Spinal cord (tissue), 9 donors: ENCODE measurements at regions not wholly inside any gene's neighbourhood (a gene's known extent, or its start where the extent isn't known, plus 50 kb on each side); places are given as distances from the start of the nearest gene placed in this dataset.

Source experiments
- DNase-seq, 6 donors: peaks; one replicate each; pipeline versions ENCODE4 v3.0.0 to v3.0.0-alpha.2; 2013 to 2015; ENCODE audit warnings: low spot score in 6 of 6, low read depth in 4 of 6
- H3K27ac ChIP-seq: one replicate; pipeline ENCODE4 v1.5.1; 2013; ENCODE audit warnings: low read depth, low read length, control low read depth
- H3K27me3 ChIP-seq: one replicate; pipeline ENCODE4 v1.6.1; 2013; ENCODE audit warnings: low read length; ENCODE audit not compliant: control insufficient read depth, insufficient read depth
- H3K36me3 ChIP-seq: one replicate; pipeline ENCODE4 v1.6.1; 2013; ENCODE audit warnings: low read length; ENCODE audit not compliant: control insufficient read depth, insufficient read depth
- H3K4me1 ChIP-seq: one replicate; pipeline ENCODE4 v1.6.1; 2013; ENCODE audit warnings: low read length; ENCODE audit not compliant: control insufficient read depth, insufficient read depth
- H3K4me3 ChIP-seq: one replicate; pipeline ENCODE4 v1.5.1; 2013; ENCODE audit warnings: low read depth, low read length, control low read depth
- H3K9me3 ChIP-seq: one replicate; pipeline ENCODE4 v1.6.1; 2013; ENCODE audit warnings: low read length; ENCODE audit not compliant: control insufficient read depth, insufficient read depth
- WGBS: methylation state at CpG from one replicate; pipeline ENCODE4 v1.1.5; 2013; ENCODE audit warnings: missing lambda C conversion rate; ENCODE audit not compliant: insufficient coverage; 5-methylcytosine and 5-hydroxymethylcytosine counted together
- donor health status: healthy.

DNA sequence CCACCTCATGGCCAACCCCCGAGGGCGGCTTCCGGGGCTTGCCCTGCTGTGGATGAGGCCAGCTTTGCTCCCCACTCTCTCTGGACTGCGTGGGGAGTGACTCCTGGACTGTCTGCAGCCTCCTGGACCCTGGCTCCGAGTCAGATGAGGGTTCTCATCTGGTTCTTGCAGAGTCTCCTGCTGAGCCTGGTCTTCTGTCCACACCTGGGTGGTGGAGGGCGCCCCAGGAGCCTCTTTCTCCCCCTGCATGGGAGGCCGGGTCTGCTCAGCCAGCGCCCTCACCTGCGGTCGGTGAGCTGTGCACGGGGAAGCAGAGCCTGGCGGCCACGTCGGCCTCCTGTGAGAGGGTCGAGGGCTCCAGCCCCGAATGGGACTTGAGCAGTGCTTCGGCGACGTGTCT, 78.3 kb downstream of the RTP5 start:
- no peaks in the 10 kb centered on the region for H3K27me3 ChIP-seq
- peaks cover 15% of the 10 kb centered on the region for H3K4me1 ChIP-seq
- DNase-seq: no peak
- 91% methylated on average over 19 of the region's 19 CpGs for WGBS
- H3K27ac ChIP-seq: no peak overlapping the region
- peaks cover 19% of the 10 kb centered on the region for H3K36me3 ChIP-seq
- H3K9me3 ChIP-seq: no peaks in the 10 kb centered on the region
- no peak overlapping the region for H3K4me3 ChIP-seq

GRCh38 chr2:241948299-241948897, 78.9 kb downstream of the RTP5 start:
- no peaks in the 10 kb centered on the region for H3K27me3 ChIP-seq
- no peaks in the 10 kb centered on the region for H3K9me3 ChIP-seq
- H3K36me3 ChIP-seq: peaks cover 21% of the 10 kb centered on the region
- no peak overlapping the region for H3K4me3 ChIP-seq
- H3K4me1 ChIP-seq: peaks cover 13% of the 10 kb centered on the region
- 82% methylated on average over 8 of the region's 8 CpGs for WGBS
- DNase-seq: no peak
- H3K27ac ChIP-seq: no peak overlapping the region

GRCh38 chr2:241948901-241949735, 79.6 kb downstream of the RTP5 start:
- Histone ChIP-seq H3K4me1 (peaks cover 10% of the 10 kb centered on the region), H3K9me3 (no peaks in the 10 kb centered on the region), H3K36me3 (peaks cover 24% of the 10 kb centered on the region), H3K4me3 (no peak overlapping the region), H3K27me3 (no peaks in the 10 kb centered on the region), H3K27ac (no peak overlapping the region)
- 88% methylated on average over 23 of the region's 31 CpGs for WGBS
- no peak for DNase-seq

DNA sequence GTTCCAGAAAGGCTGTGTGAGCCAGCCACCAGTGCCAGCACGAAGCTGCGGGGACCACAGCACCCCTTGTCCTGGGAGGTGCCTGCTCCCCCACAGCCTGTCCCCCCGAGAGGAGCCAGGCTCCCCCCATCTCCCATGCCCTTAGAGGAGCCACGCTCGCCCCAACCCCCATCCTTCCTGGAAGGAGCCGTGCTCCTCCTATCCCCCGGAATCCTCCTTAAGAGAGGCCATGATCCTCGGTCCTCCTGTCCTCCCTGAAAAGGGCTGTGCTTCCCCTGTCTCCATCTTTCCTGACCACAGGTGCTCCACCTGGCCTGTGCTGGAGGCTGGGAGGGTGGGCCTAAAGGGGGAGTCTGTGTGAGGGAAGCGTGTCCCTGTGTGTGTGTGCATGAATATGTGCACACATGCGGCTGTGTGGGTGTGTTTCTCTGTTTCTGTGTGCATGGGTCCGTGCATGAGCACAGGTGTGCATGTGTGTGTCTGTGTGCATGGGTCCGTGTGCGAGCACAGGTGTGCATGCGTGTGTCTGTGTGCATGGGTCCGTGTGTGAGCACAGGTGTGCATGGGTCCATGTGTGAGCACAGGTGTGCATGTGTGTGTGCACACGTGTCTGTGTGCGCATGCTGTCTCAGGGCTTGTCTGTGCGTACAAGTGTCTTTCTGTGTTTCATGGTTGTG, 80.3 kb downstream of the RTP5 start:
- Histone ChIP-seq H3K27me3 (no peaks in the 10 kb centered on the region), H3K9me3 (no peaks in the 10 kb centered on the region), H3K36me3 (peaks cover 21% of the 10 kb centered on the region), H3K27ac (no peak overlapping the region), H3K4me3 (no peak overlapping the region), H3K4me1 (peaks cover 10% of the 10 kb centered on the region)
- DNase-seq: no peak
- 90% methylated on average over 12 of the region's 18 CpGs for WGBS

DNA sequence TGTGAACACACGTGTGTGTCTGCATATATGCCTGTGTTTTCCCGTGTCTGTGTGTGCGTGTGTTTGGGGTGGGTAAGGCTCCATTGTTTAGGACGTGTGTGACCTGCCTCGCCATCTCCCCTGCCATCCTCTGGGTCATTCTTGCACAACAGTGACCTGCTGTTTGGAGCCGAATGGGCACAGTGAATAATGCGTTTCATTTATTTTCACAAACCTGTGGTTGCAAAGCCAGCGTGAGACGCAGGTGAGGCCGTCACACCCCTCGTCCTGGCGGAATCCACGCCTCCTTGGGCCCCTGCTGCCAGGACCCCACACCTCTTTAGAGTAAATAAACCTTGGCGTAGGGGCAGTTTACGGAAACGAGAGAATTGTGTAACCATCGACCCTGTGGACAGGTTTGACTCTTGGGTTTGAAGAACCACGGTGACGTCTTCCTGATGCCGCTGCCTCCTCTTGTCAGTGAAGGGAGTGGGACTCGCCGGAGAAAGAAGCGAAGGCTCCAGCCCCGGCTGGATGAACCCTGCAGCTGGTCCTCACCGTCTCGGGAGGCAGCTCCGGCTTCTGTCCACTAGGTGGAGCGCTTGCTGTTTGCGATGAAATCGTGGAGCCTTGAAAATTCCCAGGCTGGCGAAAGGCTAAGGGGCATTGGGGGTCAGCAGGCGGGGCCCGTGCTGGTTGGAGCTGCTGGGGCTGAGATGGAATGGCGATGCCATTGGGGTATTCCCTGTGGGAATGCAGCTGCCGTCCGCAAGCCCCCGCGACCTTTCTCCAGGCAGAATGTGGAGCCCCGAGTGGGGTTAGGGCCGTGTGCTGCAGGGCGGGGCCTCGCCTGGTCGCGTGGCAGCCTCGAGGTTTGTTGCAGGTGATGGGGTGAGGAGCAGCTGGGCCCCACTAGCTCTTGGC, 81.1 kb downstream of the RTP5 start:
- Histone ChIP-seq H3K4me1 (peaks cover 10% of the 10 kb centered on the region), H3K27me3 (no peaks in the 10 kb centered on the region), H3K36me3 (peaks cover 14% of the 10 kb centered on the region), H3K9me3 (no peaks in the 10 kb centered on the region), H3K4me3 (no peak overlapping the region), H3K27ac (no peak overlapping the region)
- WGBS: 34% methylated on average over 42 of the region's 45 CpGs
- DNase-seq: peak; percentile 33 to 94 (median 70)

- peak in 1 of 6 donors; percentile 49 for DNase-seq
- Histone ChIP-seq H3K9me3 (no peaks in the 10 kb centered on the region), H3K36me3 (peaks cover 14% of the 10 kb centered on the region), H3K27me3 (no peaks in the 10 kb centered on the region), H3K27ac (no peak overlapping the region), H3K4me1 (peaks cover 10% of the 10 kb centered on the region), H3K4me3 (no peak overlapping the region)
- 27% methylated on average over 2 of the region's 4 CpGs for WGBS
These were observed 81.8 kb downstream of the RTP5 start for GRCh38 chr2:241951316-241951700.

GRCh38 chr2:241951920-241952319, 82.4 kb downstream of the RTP5 start:
- 91% methylated on average over 11 of the region's 11 CpGs for WGBS
- Histone ChIP-seq H3K4me3 (no peak overlapping the region), H3K27ac (no peak overlapping the region), H3K4me1 (peaks cover 10% of the 10 kb centered on the region), H3K36me3 (peaks cover 17% of the 10 kb centered on the region), H3K27me3 (no peaks in the 10 kb centered on the region), H3K9me3 (no peaks in the 10 kb centered on the region)
- no peak for DNase-seq

DNA sequence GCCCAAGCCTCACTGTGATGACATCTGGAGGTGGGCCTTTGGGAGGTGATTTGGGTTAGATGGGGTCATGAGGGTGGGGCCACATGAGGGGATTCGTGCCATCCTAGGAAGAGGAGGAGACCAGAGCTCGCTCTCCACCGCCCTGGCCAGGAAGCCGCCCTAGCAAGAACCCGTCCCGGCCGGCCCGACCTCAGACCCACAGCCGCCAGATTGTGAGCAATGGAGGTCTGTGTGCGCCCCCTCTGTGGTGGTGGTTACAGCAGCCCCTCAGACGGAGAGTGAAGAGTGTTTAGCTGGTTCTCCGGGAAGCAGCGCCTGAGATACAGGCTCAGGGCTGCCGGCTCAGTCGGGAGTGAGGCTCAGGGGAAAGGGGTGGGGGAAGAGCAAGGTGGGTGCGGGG, 83.3 kb downstream of the RTP5 start:
- H3K9me3 ChIP-seq: no peaks in the 10 kb centered on the region
- no peak for DNase-seq
- WGBS: 95% methylated on average over 13 of the region's 16 CpGs
- H3K4me1 ChIP-seq: peaks cover 10% of the 10 kb centered on the region
- peaks cover 15% of the 10 kb centered on the region for H3K36me3 ChIP-seq
- no peak overlapping the region for H3K4me3 ChIP-seq
- no peaks in the 10 kb centered on the region for H3K27me3 ChIP-seq
- H3K27ac ChIP-seq: no peak overlapping the region

DNA sequence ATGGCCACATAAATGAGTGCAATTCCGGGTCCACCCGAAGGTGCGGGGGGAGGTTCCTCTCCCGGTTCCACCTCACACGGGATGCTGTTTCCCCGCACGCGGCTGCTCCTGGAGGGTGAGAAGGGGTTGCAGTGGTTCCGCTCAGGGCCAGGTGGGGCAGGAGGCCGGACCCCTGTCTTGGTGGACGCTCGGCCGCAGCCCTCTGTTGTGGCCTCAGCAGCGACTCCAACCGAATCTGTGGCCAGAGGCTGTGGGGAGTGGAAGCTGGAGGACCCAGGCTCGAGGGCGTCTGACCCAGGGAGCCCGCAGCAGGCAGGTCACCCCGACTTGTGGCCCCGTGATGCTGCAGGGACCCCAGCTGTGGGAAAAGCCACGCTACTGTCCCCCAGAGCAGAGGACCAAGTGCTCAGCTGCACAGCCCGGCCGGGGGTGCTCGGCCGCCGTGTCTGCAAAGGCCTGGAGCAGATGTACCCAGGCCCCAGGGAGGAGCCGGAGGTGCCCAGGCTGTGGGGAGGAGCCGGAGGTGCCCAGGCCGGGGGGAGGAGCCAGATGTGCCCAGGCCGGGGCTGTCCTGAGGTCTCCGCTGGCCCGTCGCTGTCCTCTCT, 83.9 kb downstream of the RTP5 start:
- peaks cover 10% of the 10 kb centered on the region for H3K4me1 ChIP-seq
- H3K27ac ChIP-seq: no peak overlapping the region
- H3K9me3 ChIP-seq: no peaks in the 10 kb centered on the region
- no peak overlapping the region for H3K4me3 ChIP-seq
- no peak for DNase-seq
- 89% methylated on average over 29 of the region's 33 CpGs for WGBS
- no peaks in the 10 kb centered on the region for H3K27me3 ChIP-seq
- H3K36me3 ChIP-seq: peaks cover 15% of the 10 kb centered on the region
